ENCODE measurements at regions not wholly inside any gene's neighbourhood (a gene's known extent, or its start where the extent isn't known, plus 50 kb on each side); places are given as distances from the start of the nearest gene placed in this dataset.

- no peak for TF ChIP-seq POLR2A (conservative IDR thresholded peaks at IDR 0.05)
- no peak for TF ChIP-seq E2F4 (CRISPR knock-in tag; IDR thresholded peaks at IDR 0.05; ENCODE audit: low read depth)
- no peak for TF ChIP-seq CTCF (IDR thresholded peaks at IDR 0.05 in 2 of 3, conservative IDR thresholded peaks at IDR 0.05 in 1 of 3; ENCODE audit: insufficient read depth in 2 of 3, low read depth in 1 of 3, low read length in 3 of 3)
- no peak for TF ChIP-seq ZZZ3 (IDR thresholded peaks at IDR 0.05)
- no peak for TF ChIP-seq HNRNPUL1 (IDR thresholded peaks at IDR 0.05; ENCODE audit: low read length)
- TF ChIP-seq FIP1L1 (IDR thresholded peaks at IDR 0.05; ENCODE audit: low read depth, low read length, poor library complexity, severe bottlenecking), result no peak
Observed at GRCh38 chr16:60989592-60989991, 1046.6 kb downstream of the CDH8 start.
